Astrocyte of the spinal cord (primary cell): ENCODE measurements at regions not wholly inside any gene's neighbourhood (a gene's known extent, or its start where the extent isn't known, plus 50 kb on each side); places are given as distances from the start of the nearest gene placed in this dataset.

Experiments
- DNase-seq: peaks from one replicate; pipeline ENCODE4 v3.0.0; 2011; ENCODE audit warnings: low read depth, low spot score
- H3K4me3 ChIP-seq: 2 replicates; pipeline ENCODE4 v1.5.1; 2011; ENCODE audit warnings: low read depth, mild to moderate bottlenecking, low read length, moderate library complexity
- in situ Hi-C: cut with HindIII; loops from 2 replicates; pipeline ENCODE4 v1.10.0; 2017; ENCODE audit warnings: low sequenced_read_pairs
- TF ChIP-seq, protein P1 (sequence below): IDR thresholded peaks from 2 replicates; pipeline ENCODE4 v1.5.1; 2012; ENCODE audit warnings: low read depth, mild to moderate bottlenecking, low read length, inconsistent platforms

DNA sequence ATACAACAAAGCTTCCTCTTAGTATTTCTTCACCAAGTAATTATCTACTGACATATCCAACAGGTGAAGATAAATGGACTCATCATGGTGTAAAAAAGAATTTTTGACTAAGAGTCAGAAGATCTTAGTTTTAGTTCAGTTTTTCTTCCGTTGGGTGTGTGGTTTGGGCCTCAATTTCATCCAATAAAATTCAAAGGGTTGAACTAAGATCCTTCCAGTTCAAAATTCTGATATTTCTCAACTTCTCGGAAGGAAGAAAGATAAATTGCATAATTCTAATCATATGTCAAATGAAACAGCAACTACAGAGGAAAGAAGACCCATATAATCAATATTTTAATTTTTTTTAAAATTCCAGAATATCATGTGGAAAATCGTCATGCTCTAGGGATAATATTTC is 192.7 kb downstream of the SPRY1 start:
- in situ Hi-C loops = no loop called here
- DNase-seq = no peak
- H3K4me3 ChIP-seq = no peak overlapping the region
- TF ChIP-seq, protein P1, sequence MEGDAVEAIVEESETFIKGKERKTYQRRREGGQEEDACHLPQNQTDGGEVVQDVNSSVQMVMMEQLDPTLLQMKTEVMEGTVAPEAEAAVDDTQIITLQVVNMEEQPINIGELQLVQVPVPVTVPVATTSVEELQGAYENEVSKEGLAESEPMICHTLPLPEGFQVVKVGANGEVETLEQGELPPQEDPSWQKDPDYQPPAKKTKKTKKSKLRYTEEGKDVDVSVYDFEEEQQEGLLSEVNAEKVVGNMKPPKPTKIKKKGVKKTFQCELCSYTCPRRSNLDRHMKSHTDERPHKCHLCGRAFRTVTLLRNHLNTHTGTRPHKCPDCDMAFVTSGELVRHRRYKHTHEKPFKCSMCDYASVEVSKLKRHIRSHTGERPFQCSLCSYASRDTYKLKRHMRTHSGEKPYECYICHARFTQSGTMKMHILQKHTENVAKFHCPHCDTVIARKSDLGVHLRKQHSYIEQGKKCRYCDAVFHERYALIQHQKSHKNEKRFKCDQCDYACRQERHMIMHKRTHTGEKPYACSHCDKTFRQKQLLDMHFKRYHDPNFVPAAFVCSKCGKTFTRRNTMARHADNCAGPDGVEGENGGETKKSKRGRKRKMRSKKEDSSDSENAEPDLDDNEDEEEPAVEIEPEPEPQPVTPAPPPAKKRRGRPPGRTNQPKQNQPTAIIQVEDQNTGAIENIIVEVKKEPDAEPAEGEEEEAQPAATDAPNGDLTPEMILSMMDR = no peak

DNA sequence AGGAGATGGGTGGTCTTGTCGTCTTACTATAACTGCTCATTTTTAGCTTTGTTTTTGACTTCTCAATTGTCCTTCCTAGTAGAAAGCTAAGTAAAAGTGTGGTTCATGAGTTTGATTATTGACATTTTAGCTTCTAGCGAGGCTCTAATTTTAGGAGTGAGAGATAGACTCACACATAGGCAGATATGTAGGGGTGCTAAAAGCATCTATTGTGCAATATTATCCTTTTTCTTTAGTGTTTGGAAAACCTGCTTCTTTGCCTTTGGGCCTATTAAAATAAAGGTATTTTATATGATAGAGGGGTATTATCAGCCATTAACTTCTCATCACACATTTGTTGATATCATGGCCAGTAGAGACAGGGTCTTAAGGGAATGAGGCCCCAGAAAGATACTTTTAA is 195.3 kb downstream of the SPRY1 start:
- H3K4me3 ChIP-seq = no peak overlapping the region
- in situ Hi-C loops = no loop called here

DNA sequence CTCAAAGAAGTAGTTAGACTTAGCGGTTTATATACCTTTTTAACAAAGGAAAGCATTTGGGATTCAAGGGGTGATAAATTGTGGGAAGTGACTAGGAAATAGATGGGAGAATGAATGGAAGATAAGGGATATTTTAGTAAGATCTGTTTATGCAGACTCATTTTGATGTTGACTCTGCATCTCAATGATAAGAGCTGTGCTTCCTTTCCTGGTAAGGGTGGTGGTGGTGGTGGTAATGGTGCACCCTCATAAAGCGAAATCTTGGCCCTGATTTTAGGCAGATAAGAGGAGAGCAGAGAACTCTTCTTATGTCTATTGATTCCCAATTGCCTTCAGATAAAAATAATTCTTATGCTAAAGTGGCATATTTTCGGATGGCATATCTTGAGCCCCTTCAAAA is 197.1 kb downstream of the SPRY1 start:
- TF ChIP-seq, protein P1 = no peak
- H3K4me3 ChIP-seq = no peak overlapping the region
- in situ Hi-C loops = no loop called here
- no peak for DNase-seq

More for the DNA sequence above, 195.3 kb downstream of the SPRY1 start:
- no peak for DNase-seq
- TF ChIP-seq, protein P1 = no peak

DNA sequence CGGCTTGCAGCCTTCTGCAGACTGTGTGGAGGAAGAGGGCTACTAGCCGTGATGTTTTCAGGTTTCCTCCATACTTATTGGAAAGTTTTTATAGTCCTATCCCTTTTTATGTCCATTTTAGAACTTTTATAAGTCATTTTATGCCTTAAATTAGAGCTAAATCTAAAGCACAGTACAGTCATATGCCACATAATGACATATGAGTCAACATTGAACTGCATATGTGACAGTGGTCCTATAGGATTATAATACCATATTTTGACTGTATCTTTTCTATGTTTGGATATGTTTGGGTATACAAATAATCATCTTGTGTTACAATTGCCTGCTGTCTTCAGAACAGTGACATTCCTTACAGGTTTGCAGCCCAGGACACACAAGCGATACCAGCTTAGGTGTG is 200.2 kb downstream of the SPRY1 start:
- in situ Hi-C loops = no loop called here
- TF ChIP-seq, protein P1 = no peak
- no peak overlapping the region for H3K4me3 ChIP-seq
- DNase-seq = no peak

DNA sequence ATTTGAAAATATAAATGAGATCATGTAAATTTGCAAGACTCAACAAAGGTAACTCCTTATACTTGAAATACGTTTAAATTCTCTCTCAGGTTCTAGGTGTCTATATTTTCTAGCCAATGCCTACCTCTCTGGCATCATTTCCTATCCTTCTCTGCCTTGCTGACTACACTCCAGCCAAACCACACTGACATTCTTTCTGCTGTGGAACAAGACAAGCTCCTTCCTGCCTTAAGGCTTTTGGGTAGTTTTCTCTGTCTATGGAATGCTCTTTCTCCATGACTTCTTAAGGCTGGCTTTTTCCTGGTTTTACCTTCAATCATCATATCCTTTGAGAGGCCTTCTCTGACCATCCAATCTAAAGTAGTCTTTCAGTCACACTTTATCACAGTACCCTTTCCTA is 201.0 kb downstream of the SPRY1 start:
- TF ChIP-seq, protein P1 = no peak
- DNase-seq = peak; percentile 53
- no peak overlapping the region for H3K4me3 ChIP-seq
- in situ Hi-C loops = no loop called here

DNA sequence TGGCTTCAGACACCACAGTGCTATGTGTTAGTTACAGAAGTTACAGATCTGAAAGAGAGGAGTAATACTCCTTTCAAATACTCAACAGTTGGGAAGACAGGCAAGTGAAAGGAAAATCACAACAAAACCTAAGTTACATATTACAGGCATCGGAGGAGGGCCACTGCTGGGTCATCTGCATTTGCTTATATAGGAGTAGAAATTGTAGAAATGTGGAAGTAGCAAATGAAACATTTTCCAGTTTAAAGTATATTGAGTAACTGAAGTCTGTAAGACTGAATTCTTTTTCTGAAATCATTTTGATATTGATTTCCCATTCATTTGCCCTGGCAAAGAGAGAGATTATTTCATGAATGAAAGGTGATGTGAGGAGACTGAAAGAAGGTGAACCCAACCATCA is 201.7 kb downstream of the SPRY1 start:
- no peak for DNase-seq
- in situ Hi-C loops = no loop called here

More for the DNA sequence above, 201.7 kb downstream of the SPRY1 start:
- TF ChIP-seq, protein P1 = no peak
- H3K4me3 ChIP-seq = no peak overlapping the region
